ENCODE measurements at regions not wholly inside any gene's neighbourhood (a gene's known extent, or its start where the extent isn't known, plus 50 kb on each side); places are given as distances from the start of the nearest gene placed in this dataset.
"Not testable (repeated sequence)": the region's sequence is repeated elsewhere in the genome, so short reads cannot be mapped to it uniquely, and the experiment has no call there.

DNA sequence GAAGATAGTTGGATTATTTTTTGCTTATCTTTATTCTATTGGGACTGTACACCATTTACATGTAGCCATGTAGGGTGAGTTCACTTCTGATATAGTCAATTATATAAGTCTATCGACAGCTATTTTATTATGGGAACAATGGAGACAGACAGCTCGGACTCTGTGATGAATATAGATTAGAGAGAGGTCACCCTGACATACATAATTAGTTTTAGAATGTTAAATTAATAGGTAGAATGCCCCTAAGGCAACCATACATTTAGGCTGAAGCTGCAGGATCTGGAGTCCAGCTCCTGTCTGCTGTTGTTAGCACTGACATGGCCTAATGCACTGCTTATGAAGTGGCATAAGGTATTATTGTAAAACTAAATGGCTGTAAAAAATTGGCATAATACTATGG is 700.8 kb downstream of the MAT2B start:
- Mint-ChIP-seq H3K4me3 (no peak overlapping the region), H3K27me3 (no peaks in the 10 kb centered on the region), H3K4me1 (ENCODE audit: low read depth) (no peaks in the 10 kb centered on the region), H3K36me3 (no peaks in the 10 kb centered on the region), H3K27ac (no peak overlapping the region), H3K9me3 (ENCODE audit: low read depth) (peaks cover 8% of the 10 kb centered on the region)

DNA sequence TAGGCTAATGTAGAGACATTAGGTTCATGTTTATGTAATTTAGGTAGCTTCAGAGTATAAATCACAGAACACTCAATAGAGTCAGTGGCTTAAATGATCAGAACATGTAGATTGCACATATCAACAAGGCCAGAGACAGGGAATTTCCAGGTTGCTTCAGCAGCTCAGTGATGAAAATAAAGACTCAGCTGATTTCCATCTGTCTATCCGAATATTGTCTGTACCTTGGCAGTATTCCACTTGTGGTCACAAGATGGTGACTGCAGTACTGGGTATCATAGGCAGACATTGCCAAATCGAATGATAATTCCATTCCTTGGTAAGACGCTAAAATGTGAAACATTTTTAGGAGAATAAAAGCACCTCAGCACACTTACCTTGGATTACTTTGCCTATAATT is 702.2 kb downstream of the MAT2B start:
- Mint-ChIP-seq H3K9me3 (ENCODE audit: low read depth) (peaks cover 13% of the 10 kb centered on the region), H3K27me3 (no peaks in the 10 kb centered on the region), H3K4me1 (ENCODE audit: low read depth) (no peaks in the 10 kb centered on the region), H3K36me3 (no peaks in the 10 kb centered on the region), H3K27ac (no peak overlapping the region), H3K4me3 (no peak overlapping the region)

DNA sequence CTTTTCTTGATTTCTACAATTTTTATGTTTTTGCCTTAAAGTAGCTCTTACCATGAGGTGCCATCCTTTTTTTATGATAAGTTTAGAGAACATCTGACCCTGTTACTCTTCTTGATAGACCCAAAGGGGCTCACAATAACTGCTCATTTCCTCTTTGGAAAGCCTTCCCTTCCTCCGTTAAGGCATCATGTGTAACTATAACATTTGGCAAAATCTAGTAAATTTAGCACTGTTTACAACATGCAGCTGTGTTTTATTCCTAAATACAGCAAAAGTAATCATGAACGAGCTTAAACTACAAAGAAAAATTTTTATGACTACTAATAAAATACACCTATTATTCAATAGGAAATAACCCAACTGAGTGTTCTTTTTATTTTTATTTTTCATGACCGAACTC is 705.1 kb downstream of the MAT2B start:
- Mint-ChIP-seq H3K36me3 (no peaks in the 10 kb centered on the region), H3K4me3 (no peak overlapping the region), H3K9me3 (ENCODE audit: low read depth) (peaks cover 17% of the 10 kb centered on the region)

DNA sequence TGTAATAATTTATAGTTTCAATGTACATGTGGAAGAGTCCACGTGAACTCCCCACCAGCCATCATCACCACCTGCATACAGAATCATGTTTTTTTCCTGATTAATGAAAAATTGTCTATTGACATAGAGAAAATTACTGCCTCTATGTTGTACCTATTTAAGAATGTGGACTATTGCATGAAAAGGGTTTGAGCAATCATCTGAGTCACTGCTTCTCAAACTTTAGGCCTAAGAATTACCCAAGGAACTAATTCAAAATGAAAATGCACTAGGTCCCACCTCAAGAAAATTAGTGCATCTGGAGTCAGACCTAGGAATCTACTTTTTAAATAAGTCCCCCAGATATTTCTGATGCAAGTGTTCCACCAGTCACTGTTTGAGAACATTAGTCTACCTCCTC is 709.3 kb downstream of the MAT2B start:
- no peaks in the 10 kb centered on the region for H3K27me3 Mint-ChIP-seq
- H3K4me1 Mint-ChIP-seq (ENCODE audit: low read depth): no peaks in the 10 kb centered on the region
- no peak overlapping the region for H3K27ac Mint-ChIP-seq
- peaks cover 18% of the 10 kb centered on the region for H3K9me3 Mint-ChIP-seq (ENCODE audit: low read depth)
- H3K36me3 Mint-ChIP-seq: no peaks in the 10 kb centered on the region
- H3K4me3 Mint-ChIP-seq: no peak overlapping the region

More for the DNA sequence above, 705.1 kb downstream of the MAT2B start:
- Mint-ChIP-seq H3K27ac (no peak overlapping the region), H3K27me3 (no peaks in the 10 kb centered on the region), H3K4me1 (ENCODE audit: low read depth) (no peaks in the 10 kb centered on the region)

DNA sequence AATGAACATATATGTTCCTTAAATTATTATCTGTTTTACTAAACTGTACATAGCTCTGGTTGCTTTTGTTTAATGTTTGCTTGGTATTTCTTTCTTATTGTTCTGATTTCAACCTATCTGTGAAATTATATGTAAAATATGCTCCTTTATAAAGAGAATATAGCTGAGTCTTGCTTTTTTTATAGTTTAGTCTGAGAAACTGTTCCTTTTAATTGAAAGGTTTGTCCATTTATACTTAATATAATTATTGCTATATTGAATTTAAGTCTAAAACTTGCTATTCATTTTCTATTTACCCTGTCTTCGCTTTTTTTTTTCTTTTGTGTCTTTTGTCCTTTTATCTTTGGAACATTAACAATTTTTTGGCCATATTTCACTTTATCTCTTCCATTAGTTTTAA is 712.0 kb downstream of the MAT2B start:
- Mint-ChIP-seq H3K36me3 (no peaks in the 10 kb centered on the region), H3K27me3 (no peaks in the 10 kb centered on the region), H3K27ac (no peak overlapping the region), H3K9me3 (ENCODE audit: low read depth) (peaks cover 8% of the 10 kb centered on the region), H3K4me1 (ENCODE audit: low read depth) (no peaks in the 10 kb centered on the region), H3K4me3 (no peak overlapping the region)

DNA sequence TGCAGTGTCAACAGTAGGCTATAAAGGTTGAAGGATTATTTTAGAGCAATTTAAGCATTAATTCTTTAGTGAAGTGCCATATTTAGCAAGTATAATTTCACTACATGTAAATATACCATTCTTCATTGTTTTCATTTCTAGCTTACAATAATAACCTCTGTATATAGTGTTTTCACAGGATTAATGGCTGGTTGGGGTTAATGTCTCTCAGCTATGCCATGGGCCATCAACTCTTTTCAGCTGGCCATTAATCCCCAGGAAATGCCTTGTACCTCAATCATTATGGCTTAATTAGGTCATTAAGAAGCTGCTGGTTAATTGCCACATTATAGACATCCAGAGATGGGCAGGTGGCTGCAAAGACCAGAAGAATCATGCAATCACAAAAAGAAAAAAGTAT is 715.1 kb downstream of the MAT2B start:
- H3K4me3 Mint-ChIP-seq: no peak overlapping the region
- no peaks in the 10 kb centered on the region for H3K36me3 Mint-ChIP-seq
- H3K27ac Mint-ChIP-seq: no peak overlapping the region
- H3K4me1 Mint-ChIP-seq (ENCODE audit: low read depth): no peaks in the 10 kb centered on the region
- peaks cover 14% of the 10 kb centered on the region for H3K9me3 Mint-ChIP-seq (ENCODE audit: low read depth)
- no peaks in the 10 kb centered on the region for H3K27me3 Mint-ChIP-seq

DNA sequence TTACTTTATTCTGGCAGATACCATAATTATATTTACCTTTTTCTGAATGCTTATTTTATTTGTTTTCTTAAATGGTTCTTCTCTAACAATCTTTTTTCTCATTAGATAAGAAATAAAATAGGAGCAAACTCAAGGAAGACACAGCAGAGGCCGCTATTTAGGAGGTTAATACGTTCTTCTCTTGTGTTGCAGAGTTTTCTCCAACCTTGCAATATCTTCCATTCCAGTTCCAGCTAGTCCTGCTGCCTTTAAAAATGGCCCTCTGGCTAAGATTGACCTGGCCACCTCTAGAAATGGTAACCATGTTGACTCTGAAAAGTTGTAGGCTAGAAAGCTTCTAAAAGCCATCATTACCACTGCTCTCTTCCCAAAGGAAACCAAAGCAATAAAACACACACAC is 718.8 kb downstream of the MAT2B start:
- Mint-ChIP-seq H3K36me3 (no peaks in the 10 kb centered on the region), H3K27me3 (no peaks in the 10 kb centered on the region), H3K27ac (no peak overlapping the region), H3K4me1 (ENCODE audit: low read depth) (no peaks in the 10 kb centered on the region), H3K4me3 (no peak overlapping the region), H3K9me3 (ENCODE audit: low read depth) (peaks cover 25% of the 10 kb centered on the region)

DNA sequence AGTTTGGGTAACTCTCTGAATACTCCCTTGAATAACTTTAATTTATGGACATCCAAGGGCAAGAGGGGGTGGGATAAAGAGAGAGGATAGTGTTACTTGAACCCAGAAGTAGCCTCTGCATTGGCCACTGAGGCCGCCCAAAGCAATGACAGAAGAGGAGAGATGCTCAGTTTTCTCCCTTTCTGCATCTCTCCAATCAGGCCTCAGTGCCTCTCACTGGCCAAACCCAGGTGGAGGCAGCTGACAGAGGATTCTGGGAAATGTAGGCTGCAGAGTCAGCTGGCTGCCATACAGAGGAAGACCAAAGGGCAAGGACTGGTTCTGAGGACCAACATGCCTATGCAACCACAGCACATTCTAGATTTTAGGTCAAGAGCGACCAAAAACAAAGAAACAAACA is 719.4 kb downstream of the MAT2B start:
- peaks cover 25% of the 10 kb centered on the region for H3K9me3 Mint-ChIP-seq (ENCODE audit: low read depth)
- no peaks in the 10 kb centered on the region for H3K36me3 Mint-ChIP-seq
- no peaks in the 10 kb centered on the region for H3K4me1 Mint-ChIP-seq (ENCODE audit: low read depth)
- H3K4me3 Mint-ChIP-seq: no peak overlapping the region
- H3K27me3 Mint-ChIP-seq: no peaks in the 10 kb centered on the region
- H3K27ac Mint-ChIP-seq: no peak overlapping the region

DNA sequence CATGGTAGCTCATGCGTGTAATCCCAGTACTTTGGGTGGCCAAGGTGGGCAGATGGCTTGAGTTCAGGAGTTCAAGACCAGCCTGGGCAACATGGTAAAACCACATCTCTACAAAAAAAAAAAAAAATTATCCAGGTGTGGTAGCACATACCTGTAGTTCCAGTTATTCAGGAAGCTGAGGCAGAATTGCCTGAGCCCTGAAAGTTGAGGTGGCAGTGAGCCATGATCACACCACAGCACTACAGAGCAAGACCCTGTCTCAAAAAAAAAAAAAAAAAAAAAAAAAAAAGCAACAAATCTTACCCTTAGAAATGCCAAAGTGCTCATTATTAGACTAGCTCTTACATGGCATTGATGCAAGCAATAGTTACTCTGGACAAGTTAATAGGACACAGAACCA is 724.9 kb downstream of the MAT2B start:
- no peak overlapping the region for H3K27ac Mint-ChIP-seq
- no peak overlapping the region for H3K4me3 Mint-ChIP-seq
- peaks cover 1% of the 10 kb centered on the region for H3K27me3 Mint-ChIP-seq
- H3K4me1 Mint-ChIP-seq (ENCODE audit: low read depth): no peaks in the 10 kb centered on the region
- peaks cover 17% of the 10 kb centered on the region for H3K9me3 Mint-ChIP-seq (ENCODE audit: low read depth)
- H3K36me3 Mint-ChIP-seq: no peaks in the 10 kb centered on the region

DNA sequence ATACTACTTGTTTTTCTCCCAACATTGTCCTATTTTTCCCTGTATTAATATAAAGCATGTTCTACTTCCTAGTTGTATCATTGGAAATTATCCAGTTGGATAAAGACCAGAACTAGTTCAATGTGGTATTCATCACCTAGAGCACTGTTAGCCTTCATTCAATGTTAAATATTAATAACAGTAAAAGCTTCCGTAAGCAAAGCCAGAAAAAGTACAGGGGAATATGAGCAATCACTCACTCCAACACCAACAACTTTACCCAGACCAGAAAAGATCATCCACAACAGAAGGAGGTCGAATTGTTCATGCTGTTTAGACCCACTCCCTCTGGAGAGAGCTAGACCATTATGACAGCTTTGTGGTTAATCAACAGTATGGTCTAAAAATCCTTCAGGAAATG is 728.4 kb downstream of the MAT2B start:
- Mint-ChIP-seq H3K27me3 (peaks cover 1% of the 10 kb centered on the region), H3K4me1 (ENCODE audit: low read depth) (no peaks in the 10 kb centered on the region), H3K4me3 (no peak overlapping the region), H3K27ac (no peak overlapping the region), H3K9me3 (ENCODE audit: low read depth) (peaks cover 6% of the 10 kb centered on the region), H3K36me3 (no peaks in the 10 kb centered on the region)

DNA sequence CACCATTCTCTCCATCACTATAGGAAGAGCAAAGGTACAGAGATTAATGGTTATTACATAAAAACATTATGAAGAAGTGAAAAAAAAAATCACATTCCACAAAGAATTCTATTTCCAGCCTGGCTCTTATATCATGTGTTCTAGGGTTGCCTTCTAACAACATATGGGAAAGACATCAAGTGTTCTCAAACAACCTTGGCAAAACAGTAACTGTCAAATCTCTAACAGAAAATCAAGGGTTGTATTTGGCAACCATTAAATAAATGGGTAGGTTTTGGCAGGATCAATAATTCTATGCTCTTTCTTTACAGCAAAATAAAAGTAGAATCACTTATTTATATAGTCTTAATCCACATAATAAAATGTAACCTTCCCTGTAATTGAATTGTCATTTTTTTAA is 728.9 kb downstream of the MAT2B start:
- Mint-ChIP-seq H3K27ac (no peak overlapping the region), H3K9me3 (ENCODE audit: low read depth) (peaks cover 3% of the 10 kb centered on the region), H3K27me3 (peaks cover 1% of the 10 kb centered on the region), H3K4me3 (no peak overlapping the region), H3K36me3 (no peaks in the 10 kb centered on the region), H3K4me1 (ENCODE audit: low read depth) (no peaks in the 10 kb centered on the region)

DNA sequence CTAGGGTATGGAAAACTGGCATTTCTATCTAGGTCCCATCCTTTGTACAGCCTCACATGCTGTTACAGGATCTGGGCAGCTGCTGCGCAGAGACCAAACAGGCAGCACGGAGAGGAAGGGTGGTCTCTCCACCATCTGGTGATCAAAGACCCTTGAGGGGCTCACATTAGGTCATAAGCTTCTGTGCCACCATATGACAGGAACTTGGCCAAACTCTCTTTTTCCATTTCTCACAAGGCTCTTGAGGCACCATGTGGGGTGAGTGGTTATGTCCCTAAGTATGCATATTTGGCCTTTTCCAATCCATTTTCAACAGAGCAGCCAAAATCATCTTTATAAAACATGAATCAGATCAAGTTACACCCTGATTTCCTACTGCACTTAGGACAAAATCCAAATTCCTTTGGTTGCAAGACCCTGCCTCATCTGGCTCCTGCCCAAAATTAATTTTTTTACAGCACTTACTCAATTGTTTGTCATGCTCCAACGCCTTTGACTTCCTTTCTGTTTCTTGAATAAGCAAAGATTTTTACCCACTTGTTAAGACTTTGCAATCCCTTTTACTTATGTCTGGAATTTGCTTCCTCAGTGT is 730.0 kb downstream of the MAT2B start:
- Mint-ChIP-seq H3K27me3 (peaks cover 1% of the 10 kb centered on the region), H3K36me3 (no peaks in the 10 kb centered on the region), H3K9me3 (ENCODE audit: low read depth) (peaks cover 3% of the 10 kb centered on the region), H3K4me1 (ENCODE audit: low read depth) (no peaks in the 10 kb centered on the region), H3K4me3 (no peak overlapping the region), H3K27ac (no peak overlapping the region)

DNA sequence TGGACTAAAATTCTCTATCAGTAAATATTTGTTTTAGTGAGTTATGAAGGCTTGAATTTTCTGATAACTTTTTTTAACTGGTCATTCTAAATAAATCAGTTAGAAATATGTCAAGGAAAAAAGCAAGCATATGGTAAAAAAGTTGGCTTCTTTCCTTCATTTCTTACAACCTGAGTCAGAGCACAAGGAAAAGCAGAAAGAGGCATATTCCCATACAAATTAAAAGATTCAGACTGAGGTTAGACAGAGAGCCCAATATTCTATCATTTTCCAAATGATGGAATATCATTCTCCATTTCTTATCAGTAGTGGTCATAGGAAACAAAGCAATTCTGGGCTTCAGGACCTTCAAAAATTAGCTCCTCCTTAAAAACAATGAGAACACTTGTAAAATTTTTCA is 732.1 kb downstream of the MAT2B start:
- no peak overlapping the region for H3K4me3 Mint-ChIP-seq
- no peaks in the 10 kb centered on the region for H3K36me3 Mint-ChIP-seq
- no peaks in the 10 kb centered on the region for H3K4me1 Mint-ChIP-seq (ENCODE audit: low read depth)
- H3K27ac Mint-ChIP-seq: no peak overlapping the region
- H3K27me3 Mint-ChIP-seq: no peaks in the 10 kb centered on the region
- H3K9me3 Mint-ChIP-seq (ENCODE audit: low read depth): peaks cover 4% of the 10 kb centered on the region

DNA sequence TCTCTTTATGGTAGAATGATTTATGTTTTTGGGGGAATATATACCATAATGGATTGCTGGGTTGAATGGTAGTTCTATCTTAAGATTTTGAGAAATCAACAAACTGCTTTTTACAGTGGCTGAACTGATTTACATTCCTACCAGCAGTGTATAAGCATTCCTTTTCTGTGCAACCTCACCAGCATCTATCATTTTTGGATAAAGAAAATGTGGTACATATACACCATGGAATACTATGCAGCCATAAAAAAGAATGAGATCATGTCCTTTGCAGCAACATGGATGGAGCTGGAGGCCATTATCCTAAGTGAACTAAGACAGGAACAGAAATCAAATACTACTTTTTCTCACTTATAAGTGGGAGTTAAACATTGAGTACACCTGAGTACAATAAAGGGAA is 746.4 kb downstream of the MAT2B start:
- not testable (repeated sequence) for H3K27me3 Mint-ChIP-seq; H3K27ac Mint-ChIP-seq; H3K9me3 Mint-ChIP-seq (ENCODE audit: low read depth); H3K4me1 Mint-ChIP-seq (ENCODE audit: low read depth); H3K4me3 Mint-ChIP-seq; H3K36me3 Mint-ChIP-seq

DNA sequence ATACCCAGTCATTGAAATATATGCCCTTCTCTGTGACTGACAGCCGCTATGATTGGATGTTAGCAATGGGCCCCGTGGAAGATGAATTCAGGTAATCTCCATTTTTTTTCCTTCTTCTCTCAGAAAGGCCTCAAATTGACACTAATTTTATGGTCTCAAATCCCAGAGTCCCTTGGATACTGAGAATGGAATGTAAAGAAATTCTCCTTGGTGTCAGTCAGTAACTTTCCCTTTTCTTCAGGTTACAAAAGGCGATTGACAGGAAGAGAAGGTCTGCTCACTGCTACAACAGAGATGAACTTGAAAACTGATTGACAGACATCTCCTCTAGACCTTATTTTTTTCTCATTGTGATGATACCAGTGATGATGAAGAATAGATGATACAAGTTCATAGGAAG is 748.3 kb downstream of the MAT2B start:
- Mint-ChIP-seq H3K27ac (no peak overlapping the region), H3K9me3 (ENCODE audit: low read depth) (peaks cover 8% of the 10 kb centered on the region), H3K4me3 (no peak overlapping the region), H3K27me3 (no peaks in the 10 kb centered on the region), H3K36me3 (no peaks in the 10 kb centered on the region), H3K4me1 (ENCODE audit: low read depth) (no peaks in the 10 kb centered on the region)

DNA sequence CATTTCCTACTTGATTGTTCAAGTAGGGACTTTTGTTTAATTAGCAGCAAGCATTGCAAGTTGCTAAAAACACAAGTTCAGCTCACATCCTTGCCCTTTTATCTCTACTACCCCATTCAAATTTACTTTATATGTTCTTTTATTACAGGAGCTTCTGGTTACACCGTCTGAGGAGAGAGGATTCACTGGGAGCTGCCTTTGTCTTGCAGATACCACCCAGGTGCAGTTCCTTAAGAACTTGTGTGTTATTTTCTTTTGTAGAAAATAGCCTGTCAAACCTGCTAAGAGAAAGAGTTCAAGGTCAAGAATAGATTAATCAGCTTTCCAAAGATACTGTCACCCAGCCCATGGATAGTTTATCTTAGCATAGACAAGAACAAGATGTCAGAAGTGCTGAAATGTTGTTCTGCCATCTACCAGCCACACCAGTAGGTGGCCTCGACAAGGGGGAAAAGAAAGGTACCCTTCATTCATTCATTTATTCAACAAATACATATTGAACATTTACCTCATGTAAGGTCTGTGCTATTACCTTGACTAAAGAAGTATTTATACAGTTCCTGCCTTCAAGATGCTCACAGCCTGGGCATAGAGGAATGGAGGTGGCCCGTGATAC is 750.3 kb downstream of the MAT2B start:
- Mint-ChIP-seq H3K27me3 (no peaks in the 10 kb centered on the region), H3K4me3 (no peak overlapping the region), H3K36me3 (no peaks in the 10 kb centered on the region), H3K9me3 (ENCODE audit: low read depth) (peaks cover 8% of the 10 kb centered on the region), H3K4me1 (ENCODE audit: low read depth) (no peaks in the 10 kb centered on the region), H3K27ac (no peak overlapping the region)
